ENCODE measurements at regions not wholly inside any gene's neighbourhood (a gene's known extent, or its start where the extent isn't known, plus 50 kb on each side); places are given as distances from the start of the nearest gene placed in this dataset.

DNA sequence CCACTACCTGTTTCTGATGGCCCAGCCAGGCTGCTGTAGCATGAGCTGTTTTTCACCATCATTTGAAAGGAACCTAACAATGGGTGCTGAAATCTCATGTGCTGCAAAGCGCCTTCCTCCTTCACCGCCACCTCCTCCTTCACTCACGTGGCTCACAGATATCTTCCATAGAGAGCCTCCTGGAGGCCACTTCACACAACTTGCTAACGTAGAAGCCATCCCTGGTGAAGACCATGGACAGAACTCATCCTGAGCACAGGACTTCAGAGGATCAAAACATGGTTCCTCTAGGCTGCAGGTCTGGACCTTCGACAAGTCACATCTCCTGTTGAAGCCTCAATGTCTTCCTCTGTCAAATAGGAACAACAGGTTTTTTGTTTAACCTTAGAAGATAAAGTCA is 155.5 kb upstream of the RAD23B start:
- H2BK20ac ChIP-seq (ENCODE audit: low read length), result no peak overlapping the region
- TF ChIP-seq RNF2 (IDR thresholded peaks at IDR 0.05; ENCODE audit: borderline replicate concordance, low read depth, low read length, missing control alignments, poor library complexity, severe bottlenecking) (no peak), SIX5 (IDR thresholded peaks at IDR 0.05; ENCODE audit: low read depth, low read length) (no peak), RAD21 (IDR thresholded peaks at IDR 0.05 in 1 of 2, conservative IDR thresholded peaks at IDR 0.05 in 1 of 2; ENCODE audit: low read depth in 2 of 2, low read length in 2 of 2) (peak in 1 of 2 experiments; percentile 15; a peak in 2 of 4 replicates)
- TF ChIP-seq, protein P1, sequence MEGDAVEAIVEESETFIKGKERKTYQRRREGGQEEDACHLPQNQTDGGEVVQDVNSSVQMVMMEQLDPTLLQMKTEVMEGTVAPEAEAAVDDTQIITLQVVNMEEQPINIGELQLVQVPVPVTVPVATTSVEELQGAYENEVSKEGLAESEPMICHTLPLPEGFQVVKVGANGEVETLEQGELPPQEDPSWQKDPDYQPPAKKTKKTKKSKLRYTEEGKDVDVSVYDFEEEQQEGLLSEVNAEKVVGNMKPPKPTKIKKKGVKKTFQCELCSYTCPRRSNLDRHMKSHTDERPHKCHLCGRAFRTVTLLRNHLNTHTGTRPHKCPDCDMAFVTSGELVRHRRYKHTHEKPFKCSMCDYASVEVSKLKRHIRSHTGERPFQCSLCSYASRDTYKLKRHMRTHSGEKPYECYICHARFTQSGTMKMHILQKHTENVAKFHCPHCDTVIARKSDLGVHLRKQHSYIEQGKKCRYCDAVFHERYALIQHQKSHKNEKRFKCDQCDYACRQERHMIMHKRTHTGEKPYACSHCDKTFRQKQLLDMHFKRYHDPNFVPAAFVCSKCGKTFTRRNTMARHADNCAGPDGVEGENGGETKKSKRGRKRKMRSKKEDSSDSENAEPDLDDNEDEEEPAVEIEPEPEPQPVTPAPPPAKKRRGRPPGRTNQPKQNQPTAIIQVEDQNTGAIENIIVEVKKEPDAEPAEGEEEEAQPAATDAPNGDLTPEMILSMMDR (IDR thresholded peaks at IDR 0.05; ENCODE audit: control extremely low read depth in 1 of 3, insufficient read depth in 1 of 3, low read depth in 1 of 3, low read length in 3 of 3), result peak in 1 of 3 experiments; percentile 7; a peak in 1 of 4 replicates
- H3K4me2 ChIP-seq (ENCODE audit: insufficient read depth in 1 of 2, low read depth in 2 of 2, low read length in 2 of 2), result no peak overlapping the region
- H2BK120ac ChIP-seq (replicated peaks; ENCODE audit: low read depth, low read length), result no peak overlapping the region
- H3K4ac ChIP-seq (replicated peaks; ENCODE audit: insufficient read length, low read depth, low read length), result no peak overlapping the region
- H2AK5ac ChIP-seq (ENCODE audit: low read depth, low read length), result no peak overlapping the region
- DNase-seq (ENCODE audit: low read depth in 1 of 2, low spot score in 2 of 2), result no peak
- no peaks in the 10 kb centered on the region for H3K79me1 ChIP-seq (ENCODE audit: low read depth, low read length)
- no peak overlapping the region for H4K8ac ChIP-seq (ENCODE audit: extremely low read depth, insufficient read depth, low read length)
- POLR2A ChIA-PET (ENCODE audit: partially characterized antibody), result no interaction called here
- peaks cover 0 to 7% (median 4%) of the 10 kb centered on the region in 4 experiments; a peak in 5 of 7 replicates for H3K4me1 ChIP-seq (replicated peaks in 1 of 4; ENCODE audit: control insufficient read depth in 3 of 4, insufficient read depth in 4 of 4, low read length in 3 of 4)
- no peak overlapping the region for H3K27ac ChIP-seq (ENCODE audit: low read depth, low read length)
- H3K14ac ChIP-seq (ENCODE audit: insufficient read length), result no peak overlapping the region
- H3K23ac ChIP-seq (ENCODE audit: insufficient read length), result no peak overlapping the region
- no peak overlapping the region for H3K56ac ChIP-seq (replicated peaks; ENCODE audit: insufficient read length, low read depth, low read length)
- CTCF ChIA-PET (ENCODE audit: partially characterized antibody), result interaction anchor here (0.7 to 14.6 kb wide), 5 partner anchors 9 to 56 kb away, joined by 3 to 109 read pairs (median 3); no protein-coding TSS in a partner anchor
- H3K27me3 ChIP-seq (replicated peaks in 1 of 4; ENCODE audit: control insufficient read depth in 3 of 4, extremely low read depth in 1 of 4, insufficient read depth in 3 of 4, low read length in 3 of 4), result no peaks in the 10 kb centered on the region
- H3K36me3 ChIP-seq (ENCODE audit: control insufficient read depth in 2 of 4, insufficient read depth in 4 of 4, low read length in 3 of 4), result no peaks in the 10 kb centered on the region
- no peaks in the 10 kb centered on the region; the same call in 1 of the 2 replicates for H3K23me2 ChIP-seq (ENCODE audit: low read depth, low read length)
- no peak overlapping the region for H3K4me3 ChIP-seq (ENCODE audit: extremely low read depth in 1 of 4, insufficient read depth in 2 of 4, low read depth in 3 of 4, low read length in 4 of 4)
- H4K91ac ChIP-seq (replicated peaks; ENCODE audit: insufficient read length, low read length), result no peak overlapping the region
- no peaks in the 10 kb centered on the region for H3K9me3 ChIP-seq (ENCODE audit: insufficient read depth in 2 of 2, low read depth in 1 of 2, low read length in 1 of 2)
- H4K20me1 ChIP-seq (replicated peaks in 1 of 2; ENCODE audit: control insufficient read depth in 1 of 2, insufficient read depth in 2 of 2, low read length in 2 of 2), result no peaks in the 10 kb centered on the region
- no peak overlapping the region for H2BK5ac ChIP-seq (ENCODE audit: low read depth, low read length)
- no peaks in the 10 kb centered on the region for H3K79me2 ChIP-seq (ENCODE audit: control insufficient read depth in 1 of 2, insufficient read depth in 2 of 2, low read length in 2 of 2)
- H3K9ac ChIP-seq (replicated peaks in 1 of 4; ENCODE audit: extremely low read depth in 1 of 4, low read depth in 3 of 4, low read length in 3 of 4), result no peak overlapping the region
- no peak overlapping the region for H2BK15ac ChIP-seq (ENCODE audit: low read length)
- H4K5ac ChIP-seq (ENCODE audit: insufficient read length, low read depth, low read length), result no peak overlapping the region
- no peak overlapping the region for H2AFZ ChIP-seq (ENCODE audit: low read length)
- WGBS, 2 experiments (ENCODE audit: extremely low coverage in 1 of 2, insufficient coverage in 1 of 2, insufficient read length in 1 of 2, insufficient replicate concordance in 2 of 2, low coverage in 1 of 2, low lambda C conversion rate in 2 of 2, missing lambda C conversion rate in 1 of 2), result 87% methylated on average over 5 of the region's 5 CpGs; no CpG with 5 or more reads in 1 of the 2 experiments
- no peak overlapping the region for H3K18ac ChIP-seq (ENCODE audit: extremely low read depth, low read length)
- no peak overlapping the region for H2BK12ac ChIP-seq (ENCODE audit: low read depth, low read length)
- no peak for FAIRE-seq
